ENCODE measurements at regions not wholly inside any gene's neighbourhood (a gene's known extent, or its start where the extent isn't known, plus 50 kb on each side); places are given as distances from the start of the nearest gene placed in this dataset.
A peak's percentile ranks its signal among the peaks of the same experiment; 100 is the strongest.
"Not testable (repeated sequence)": the region's sequence is repeated elsewhere in the genome, so short reads cannot be mapped to it uniquely, and the experiment has no call there.

DNA sequence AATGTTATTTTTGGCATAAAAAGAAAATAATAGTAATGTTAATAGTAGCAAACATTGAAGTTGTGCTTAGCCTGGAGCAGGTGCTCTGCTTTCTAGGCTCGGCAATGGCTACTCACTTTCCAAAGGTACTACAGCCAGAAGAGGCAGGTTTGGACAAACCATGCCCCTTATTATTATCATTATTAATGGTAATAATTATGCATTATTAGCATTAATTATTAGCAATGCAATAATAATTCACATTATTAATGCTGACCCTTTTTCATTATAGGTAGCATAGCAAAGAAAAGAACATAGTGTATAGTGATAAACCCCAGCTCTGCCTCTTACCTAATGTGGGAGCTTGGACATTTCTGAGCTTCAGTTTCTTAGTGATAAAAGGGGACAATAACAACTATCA lies 171.4 kb downstream of the EDEM1 start:
- no peak for DNase-seq

DNA sequence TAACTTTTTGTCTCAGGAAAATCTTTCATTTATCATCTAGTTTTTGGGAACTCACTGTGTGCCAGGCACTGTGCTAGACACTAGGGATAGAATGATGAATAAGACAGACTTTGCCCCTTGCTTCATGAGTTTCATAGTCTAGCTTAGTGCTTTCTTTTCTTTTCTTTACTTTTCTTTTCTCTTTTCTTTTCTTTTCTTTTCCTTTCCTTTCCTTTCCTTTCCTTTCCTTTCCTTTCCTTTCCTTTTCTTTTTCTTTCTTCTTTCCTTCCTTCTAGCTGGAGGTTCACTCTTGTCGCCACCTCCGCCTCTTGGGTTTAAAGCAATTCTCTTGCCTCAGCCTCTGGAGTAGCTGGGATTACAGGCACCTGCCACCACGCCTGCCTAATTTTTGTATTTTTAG lies 172.9 kb downstream of the EDEM1 start:
- no peak for DNase-seq

DNA sequence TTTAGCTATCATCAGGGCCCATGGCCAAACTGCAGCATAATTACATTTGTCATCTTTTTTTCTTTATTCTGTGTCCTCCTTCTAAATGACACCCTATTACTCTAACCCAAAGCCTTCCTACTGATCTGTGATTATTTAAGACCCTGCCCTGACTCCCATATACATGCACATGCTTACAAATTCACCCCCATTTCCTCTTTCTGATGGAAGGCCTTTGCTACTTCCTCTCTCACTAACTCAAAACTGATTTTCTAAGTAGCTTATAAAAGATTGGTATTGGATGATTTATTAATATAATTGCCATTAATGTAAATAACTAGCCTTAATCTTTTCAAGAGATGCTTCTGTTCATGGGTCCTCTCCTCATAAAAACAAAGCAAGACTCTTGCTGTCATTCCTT lies 179.2 kb downstream of the EDEM1 start:
- DNase-seq, result no peak

DNA sequence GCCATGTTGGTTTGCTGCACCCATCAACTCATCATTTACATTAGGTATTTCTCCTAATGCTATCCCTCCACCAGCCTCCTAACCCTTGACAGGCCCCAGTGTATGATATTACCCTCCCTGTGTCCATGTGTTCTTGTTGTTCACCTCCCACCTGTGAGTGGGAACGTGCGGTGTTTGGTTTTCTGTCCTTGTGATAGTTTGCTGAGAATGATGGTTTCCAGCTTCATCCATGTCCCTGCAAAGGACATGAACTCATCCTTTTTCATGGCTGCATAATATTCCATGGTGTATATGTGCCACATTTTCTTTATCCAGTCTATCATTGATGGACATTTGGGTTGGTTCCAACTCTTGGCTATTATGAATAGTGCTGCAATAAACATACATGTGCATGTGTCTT lies 184.0 kb downstream of the EDEM1 start:
- not testable (repeated sequence) for DNase-seq

- DNase-seq, result peak; percentile 1
Observed at GRCh38 chr3:5376761-5377160, 189.3 kb downstream of the EDEM1 start.

DNA sequence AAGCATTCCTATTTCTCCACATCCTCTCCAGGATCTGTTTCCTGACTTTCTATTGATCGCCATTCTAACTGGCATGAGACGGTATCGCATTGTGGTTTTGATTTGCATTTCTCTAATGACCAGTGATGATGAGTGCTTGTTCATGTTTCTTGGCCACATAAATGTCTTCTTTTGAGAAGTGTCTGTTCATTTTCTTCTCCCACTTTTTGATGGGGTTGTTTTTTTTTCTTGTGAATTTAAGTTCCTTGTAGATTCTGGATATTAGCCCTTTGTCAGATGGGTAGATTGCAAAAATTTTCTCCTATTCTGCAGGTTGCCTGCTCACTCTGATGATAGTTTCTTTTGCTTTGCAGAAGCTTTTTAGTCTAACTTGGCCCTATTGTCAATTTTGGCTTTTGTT lies 191.8 kb downstream of the EDEM1 start:
- not testable (repeated sequence) for DNase-seq

- DNase-seq, result not testable (repeated sequence)
Observed at GRCh38 chr3:5383486-5384263, 196.2 kb downstream of the EDEM1 start.

DNA sequence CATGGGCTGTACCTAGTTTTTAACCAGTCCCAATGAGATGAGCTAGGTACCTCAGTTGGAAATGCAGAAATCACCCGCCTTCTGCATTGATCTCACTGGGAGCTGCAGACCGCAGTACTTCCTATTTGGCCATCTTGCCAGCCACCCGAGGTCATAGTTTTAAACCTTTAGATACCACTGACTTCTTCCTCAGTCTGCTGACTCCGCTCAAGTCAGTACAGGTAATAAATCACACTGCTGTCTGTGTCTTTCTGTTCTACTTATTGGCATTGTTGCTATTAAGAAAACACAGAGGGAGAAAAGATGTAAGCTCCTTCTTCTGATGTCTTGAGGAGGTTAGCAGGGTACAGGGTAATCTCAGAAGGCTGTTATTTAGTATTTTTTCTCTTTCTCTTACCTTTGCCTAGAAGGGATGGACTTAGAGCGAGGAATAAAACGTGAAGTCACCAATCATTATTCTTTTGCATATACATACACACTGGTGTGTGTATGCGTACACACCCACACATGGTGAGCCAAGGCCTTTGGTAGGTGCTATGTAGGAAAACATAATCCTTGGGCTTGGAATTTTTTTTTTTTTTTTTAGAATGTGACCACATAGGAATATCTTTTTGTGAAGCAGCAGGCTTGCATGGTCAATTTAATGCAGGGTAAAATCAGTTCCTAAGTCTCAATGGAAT lies 197.2 kb downstream of the EDEM1 start:
- no peak for DNase-seq

- DNase-seq, result no peak
Observed at GRCh38 chr3:5388091-5388490, 200.6 kb downstream of the EDEM1 start.

GRCh38 chr3:5389057-5389456 lies 201.6 kb downstream of the EDEM1 start:
- no peak for DNase-seq

GRCh38 chr3:5390221-5390620 lies 202.7 kb downstream of the EDEM1 start:
- DNase-seq, result no peak

GRCh38 chr3:5390936-5391625 lies 203.6 kb downstream of the EDEM1 start:
- no peak for DNase-seq

DNA sequence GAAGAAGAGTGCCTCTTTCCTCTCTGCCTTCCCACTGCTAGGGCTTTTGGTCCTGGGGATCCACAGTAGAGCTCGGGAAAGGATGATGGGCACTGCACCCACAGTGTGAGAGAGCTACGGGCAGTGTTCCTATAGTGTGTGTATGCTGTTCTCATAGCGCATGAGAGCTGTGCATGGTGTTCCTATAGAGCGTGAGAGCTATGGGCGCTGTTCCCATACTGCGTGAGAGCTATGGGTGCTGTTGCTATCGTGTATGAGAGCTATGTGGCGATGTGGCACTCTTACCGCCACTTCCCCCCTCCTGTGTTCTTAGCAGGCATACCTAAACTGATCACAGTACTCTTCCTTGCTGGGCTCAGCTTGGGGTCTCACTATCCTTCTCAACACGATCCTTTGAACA lies 213.5 kb downstream of the EDEM1 start:
- DNase-seq, result no peak

DNA sequence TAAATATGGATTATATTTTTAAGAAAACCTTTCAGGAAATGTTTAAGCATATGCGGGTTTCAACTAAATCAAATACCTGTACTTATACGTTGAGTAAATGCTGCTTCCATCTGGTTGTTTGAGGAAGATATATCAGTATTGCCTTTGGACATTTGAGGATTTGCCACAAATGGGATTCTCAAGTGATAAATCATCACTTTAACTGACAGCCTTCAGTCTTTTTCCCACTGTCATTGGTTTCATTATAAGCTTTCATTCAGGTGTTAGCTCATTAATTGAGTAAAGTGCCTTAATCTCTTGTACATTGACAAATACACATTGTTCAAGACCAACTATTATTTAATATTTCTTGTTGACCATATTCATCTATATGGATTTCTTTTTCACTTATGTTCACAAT lies 217.2 kb downstream of the EDEM1 start:
- DNase-seq, result no peak

DNA sequence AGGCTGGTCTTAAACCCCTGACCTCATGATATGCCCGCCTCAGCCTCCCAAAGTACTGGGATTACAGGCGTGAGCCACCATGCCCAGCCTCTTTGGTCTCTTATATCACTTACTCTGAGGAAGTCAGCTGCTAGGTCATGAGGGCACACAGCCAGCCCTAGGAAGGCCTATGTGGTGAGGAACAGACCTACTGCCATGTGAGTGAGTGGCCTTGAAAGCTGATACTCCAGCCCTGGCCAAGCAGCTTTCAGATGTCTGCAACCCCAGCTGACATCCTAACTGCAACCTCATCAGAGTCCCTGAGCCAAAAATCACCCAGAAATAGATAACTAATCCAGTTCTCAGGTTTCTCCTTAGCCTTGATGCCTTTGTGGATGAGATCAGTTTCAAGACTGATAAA lies 224.3 kb downstream of the EDEM1 start:
- peak; percentile 0 for DNase-seq

GRCh38 chr3:5423076-5423475 lies 235.6 kb downstream of the EDEM1 start:
- no peak for DNase-seq

DNA sequence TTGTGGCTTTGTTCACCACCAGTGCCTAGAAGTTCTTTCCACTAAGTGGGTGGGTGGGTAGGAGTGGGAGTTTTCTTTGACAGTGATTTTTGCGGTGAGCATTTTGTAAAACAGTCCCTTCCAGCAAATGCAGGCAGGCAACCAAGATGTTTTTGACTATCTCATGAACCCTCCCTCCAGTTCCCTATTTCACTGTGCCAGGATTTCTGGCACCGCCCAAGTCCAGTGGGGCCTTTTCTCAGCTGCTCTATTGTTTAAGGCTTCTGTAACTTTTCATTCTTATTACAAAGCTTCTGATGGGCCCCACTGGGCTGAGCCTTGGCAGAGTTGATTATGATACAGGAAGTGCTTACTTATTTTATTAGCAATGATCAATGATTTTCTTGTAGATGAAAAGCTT lies 236.0 kb downstream of the EDEM1 start:
- DNase-seq, result no peak

DNA sequence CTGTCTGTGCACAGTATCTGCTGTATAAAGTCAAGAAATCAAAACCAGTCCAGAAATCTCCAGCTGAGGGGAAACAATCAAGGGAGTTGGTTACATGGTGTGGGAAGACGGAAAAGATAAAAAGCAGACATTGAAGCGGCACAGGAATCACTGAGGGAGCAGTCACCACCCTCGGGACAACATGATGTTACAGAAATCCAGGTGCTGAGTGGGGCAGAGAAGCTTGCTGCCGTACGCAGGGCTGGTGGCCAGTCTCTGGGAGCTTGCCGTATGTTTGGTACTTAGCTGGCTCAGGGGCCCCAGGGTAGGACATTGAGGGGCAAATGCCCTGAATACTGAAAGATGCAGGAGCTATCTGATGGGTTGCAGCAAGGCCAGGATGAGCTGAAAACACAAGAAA lies 237.9 kb downstream of the EDEM1 start:
- DNase-seq, result no peak

- peak; percentile 33 for DNase-seq
Observed at GRCh38 chr3:5426094-5426883, 238.8 kb downstream of the EDEM1 start.

DNA sequence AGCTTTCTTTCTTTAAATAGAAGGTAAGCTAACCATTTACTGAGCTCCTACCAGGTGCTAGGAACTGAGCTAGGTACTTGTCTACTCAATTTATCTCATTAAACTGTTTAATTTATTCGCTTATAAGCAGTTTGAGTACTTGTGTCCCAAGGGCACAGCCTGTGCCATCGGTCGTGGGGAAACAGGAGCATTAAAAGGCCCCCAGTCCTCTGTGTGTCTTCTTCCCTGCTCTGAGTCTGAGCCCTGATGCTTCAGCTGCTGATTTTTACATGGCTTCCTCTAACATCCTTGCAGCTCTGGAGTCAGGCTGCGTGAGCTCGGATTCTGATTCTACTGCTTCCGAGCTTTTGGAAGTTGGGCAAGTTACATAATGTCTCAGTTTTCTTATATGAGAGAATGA lies 239.5 kb downstream of the EDEM1 start:
- DNase-seq, result no peak

- no peak for DNase-seq
Observed at GRCh38 chr3:5427938-5428337, 240.4 kb downstream of the EDEM1 start.

GRCh38 chr3:5428607-5429516 lies 241.4 kb downstream of the EDEM1 start:
- no peak for DNase-seq
